GM23248 (cell line): ENCODE measurements at regions not wholly inside any gene's neighbourhood (a gene's known extent, or its start where the extent isn't known, plus 50 kb on each side); places are given as distances from the start of the nearest gene placed in this dataset.
A peak's percentile ranks its signal among the peaks of the same experiment; 100 is the strongest.

Source experiments
- DNase-seq: peaks from one replicate; pipeline ENCODE4 v3.0.0-alpha.2; 2015
- H2AFZ ChIP-seq: fragments of 200-600 bp; sonication (generic); 2 replicates; pipeline ENCODE4 v1.6.1; 2016; ENCODE audit warnings: antibody characterized with exemption
- H3F3A ChIP-seq: fragments of 200-600 bp; sonication (generic); 2 replicates; pipeline ENCODE4 v1.6.1; 2016; ENCODE audit warnings: mild to moderate bottlenecking, antibody characterized with exemption, mixed run types; ENCODE audit not compliant: insufficient read depth
- H3K27ac ChIP-seq: fragments of 200-600 bp; sonication (generic); 2 replicates; pipeline ENCODE4 v1.5.1; 2016; ENCODE audit warnings: mild to moderate bottlenecking
- H3K27me3 ChIP-seq: fragments of 200-600 bp; sonication (generic); replicated peaks from 2 replicates; pipeline ENCODE4 v1.6.1; 2016; ENCODE audit warnings: mild to moderate bottlenecking; ENCODE audit not compliant: insufficient read depth
- H3K36me3 ChIP-seq: fragments of 200-600 bp; sonication (generic); 2 replicates; pipeline ENCODE4 v1.6.1; 2016; ENCODE audit warnings: low read depth, mild to moderate bottlenecking
- H3K4me1 ChIP-seq: fragments of 200-600 bp; sonication (generic); 2 replicates; pipeline ENCODE4 v1.6.1; 2016; ENCODE audit warnings: mild to moderate bottlenecking; ENCODE audit not compliant: insufficient read depth
- H3K4me2 ChIP-seq: fragments of 200-600 bp; sonication (generic); one replicate; pipeline ENCODE4 v1.6.1; 2016; ENCODE audit warnings: mild to moderate bottlenecking; ENCODE audit not compliant: unreplicated experiment
- H3K4me3 ChIP-seq: fragments of 200-600 bp; sonication (generic); 2 replicates; pipeline ENCODE4 v1.5.1; 2016; ENCODE audit warnings: mild to moderate bottlenecking
- H3K79me2 ChIP-seq: fragments of 200-600 bp; sonication (generic); 2 replicates; pipeline ENCODE4 v1.6.1; 2016; ENCODE audit warnings: mild to moderate bottlenecking; ENCODE audit not compliant: insufficient read depth
- H3K9ac ChIP-seq: fragments of 200-600 bp; sonication (generic); 2 replicates; pipeline ENCODE4 v1.6.1; 2016; ENCODE audit warnings: mild to moderate bottlenecking
- H3K9me2 ChIP-seq: fragments of 200-600 bp; sonication (generic); 2 replicates; pipeline ENCODE4 v1.6.1; 2016; ENCODE audit warnings: mixed run types, mild to moderate bottlenecking, moderate library complexity; ENCODE audit not compliant: insufficient read depth
- H3K9me3 ChIP-seq: fragments of 200-600 bp; sonication (generic); one replicate; pipeline ENCODE4 v1.6.1; 2017; ENCODE audit warnings: low read depth
- H4K20me1 ChIP-seq: fragments of 200-600 bp; sonication (generic); 2 replicates; pipeline ENCODE4 v1.6.0; 2016; ENCODE audit not compliant: insufficient read depth
- EZH2 ChIP-seq: fragments of 200-600 bp; sonication (generic); IDR thresholded peaks from 2 replicates; pipeline ENCODE4 v1.6.1; 2018; ENCODE audit warnings: antibody characterized with exemption, mild to moderate bottlenecking; ENCODE audit not compliant: insufficient read depth, poor library complexity, severe bottlenecking
- EZH2phosphoT487 ChIP-seq: fragments of 200-600 bp; sonication (generic); IDR thresholded peaks from 2 replicates; pipeline ENCODE4 v1.6.1; 2018; ENCODE audit warnings: antibody characterized with exemption, moderate library complexity, mild to moderate bottlenecking, low read depth; ENCODE audit not compliant: insufficient read depth
- WGBS, 2 experiments: methylation state at CpG; one replicate each; pipeline ENCODE4 v1.1.6; 2015 to 2017; ENCODE audit warnings: low lambda C conversion rate in 2 of 2, low coverage in 1 of 2; ENCODE audit errors: missing lambda C conversion rate in 2 of 2; 5-methylcytosine and 5-hydroxymethylcytosine counted together
- in situ Hi-C: fragments of 300-500 bp; cut with MboI; formaldehyde crosslinking; loops from 2 replicates; pipeline ENCODE4 v1.15.0; 2020

DNA sequence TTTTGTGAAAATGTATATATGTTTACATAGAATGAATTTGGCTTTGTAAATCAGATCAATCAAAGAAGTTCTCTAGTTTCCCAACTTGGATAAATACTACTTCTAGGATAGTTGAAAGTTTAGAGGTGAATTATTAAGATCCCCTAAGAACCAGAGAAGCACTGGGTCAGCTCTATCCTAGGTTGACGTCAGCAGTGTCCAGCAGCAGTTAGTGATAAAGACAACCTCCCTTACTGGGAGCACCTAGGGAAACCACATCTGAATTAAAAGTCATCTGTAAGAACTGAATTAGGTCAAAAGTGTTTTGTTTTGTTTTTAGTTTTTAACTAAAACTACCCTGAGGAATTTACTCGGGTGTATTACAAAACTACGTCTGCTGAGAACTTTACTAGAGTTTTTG, 178.0 kb downstream of the POLR1F start:
- DNase-seq = no peak
- Histone ChIP-seq H3K9me3 (no peaks in the 10 kb centered on the region), H3K27me3 (no peaks in the 10 kb centered on the region), H4K20me1 (no peaks in the 10 kb centered on the region), H3K36me3 (no peaks in the 10 kb centered on the region), H3K4me2 (no peak overlapping the region), H2AFZ (no peak overlapping the region), H3K79me2 (no peaks in the 10 kb centered on the region), H3K27ac (no peak overlapping the region), H3K9me2 (no peaks in the 10 kb centered on the region), H3K4me1 (no peaks in the 10 kb centered on the region), H3F3A (no peaks in the 10 kb centered on the region), H3K4me3 (no peak overlapping the region), H3K9ac (no peak overlapping the region)
- TF ChIP-seq EZH2 = no peak
- TF ChIP-seq EZH2phosphoT487 = no peak
- in situ Hi-C loops = no loop called here
- WGBS, 2 experiments = 86 to 88% methylated on average over 3 of the region's 3 CpGs

DNA sequence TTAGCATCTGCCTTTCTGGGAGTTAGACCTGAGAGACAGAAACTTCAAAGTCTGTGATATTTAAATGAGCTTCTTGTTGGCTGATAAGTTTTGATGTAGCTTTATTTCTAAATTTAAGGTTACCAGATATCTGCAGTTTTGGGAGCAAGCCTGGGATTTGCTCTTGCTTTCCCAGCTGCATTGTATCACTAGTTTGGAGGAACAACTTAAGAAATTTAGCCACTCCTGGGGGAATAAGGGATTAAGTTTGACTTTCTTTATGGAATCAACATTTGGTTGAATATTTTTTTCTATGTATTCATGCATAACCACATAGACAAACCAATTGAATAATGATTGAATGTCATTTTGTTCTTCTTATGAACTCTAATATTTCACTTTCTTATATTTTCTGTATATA, 178.6 kb downstream of the POLR1F start:
- Histone ChIP-seq H3K79me2 (no peaks in the 10 kb centered on the region), H3K36me3 (no peaks in the 10 kb centered on the region), H3F3A (no peaks in the 10 kb centered on the region), H3K4me2 (no peak overlapping the region), H3K9me2 (no peaks in the 10 kb centered on the region), H3K27me3 (no peaks in the 10 kb centered on the region), H3K27ac (no peak overlapping the region), H2AFZ (no peak overlapping the region), H3K4me3 (no peak overlapping the region), H3K9ac (no peak overlapping the region), H3K9me3 (no peaks in the 10 kb centered on the region), H4K20me1 (no peaks in the 10 kb centered on the region), H3K4me1 (no peaks in the 10 kb centered on the region)
- TF ChIP-seq EZH2phosphoT487 (no peak), EZH2 (no peak)
- in situ Hi-C loops = no loop called here
- DNase-seq = no peak

DNA sequence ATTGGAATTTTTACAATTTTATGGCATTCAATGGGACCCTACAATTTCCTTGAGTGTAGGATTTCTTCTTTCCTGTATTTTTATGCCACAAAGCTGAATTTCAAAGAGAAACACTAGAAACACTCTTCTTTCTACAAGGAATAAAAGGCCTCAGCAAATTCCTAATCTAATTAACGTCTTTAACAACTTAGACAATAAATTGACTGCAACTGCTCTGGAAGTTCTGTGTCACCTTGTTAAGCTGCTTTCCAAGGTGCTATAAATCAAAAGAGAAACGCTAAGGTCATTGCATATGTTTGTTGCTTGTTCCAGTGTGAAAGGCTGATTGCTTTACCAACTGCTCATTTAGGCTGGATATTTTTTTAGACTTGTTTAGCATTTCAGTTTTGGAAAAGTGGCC, 182.2 kb downstream of the POLR1F start:
- TF ChIP-seq EZH2 (no peak), EZH2phosphoT487 (no peak)
- DNase-seq = no peak
- Histone ChIP-seq H3K27ac (no peak overlapping the region), H2AFZ (no peak overlapping the region), H3F3A (no peaks in the 10 kb centered on the region), H3K9ac (no peak overlapping the region), H3K4me2 (no peak overlapping the region), H3K4me3 (no peak overlapping the region), H4K20me1 (no peaks in the 10 kb centered on the region), H3K9me3 (no peaks in the 10 kb centered on the region), H3K4me1 (peaks cover 13% of the 10 kb centered on the region), H3K27me3 (no peaks in the 10 kb centered on the region), H3K36me3 (no peaks in the 10 kb centered on the region), H3K9me2 (no peaks in the 10 kb centered on the region), H3K79me2 (no peaks in the 10 kb centered on the region)
- in situ Hi-C loops = no loop called here
- 27 to 37% methylated on average over 2 of the region's 2 CpGs for WGBS, 2 experiments

DNA sequence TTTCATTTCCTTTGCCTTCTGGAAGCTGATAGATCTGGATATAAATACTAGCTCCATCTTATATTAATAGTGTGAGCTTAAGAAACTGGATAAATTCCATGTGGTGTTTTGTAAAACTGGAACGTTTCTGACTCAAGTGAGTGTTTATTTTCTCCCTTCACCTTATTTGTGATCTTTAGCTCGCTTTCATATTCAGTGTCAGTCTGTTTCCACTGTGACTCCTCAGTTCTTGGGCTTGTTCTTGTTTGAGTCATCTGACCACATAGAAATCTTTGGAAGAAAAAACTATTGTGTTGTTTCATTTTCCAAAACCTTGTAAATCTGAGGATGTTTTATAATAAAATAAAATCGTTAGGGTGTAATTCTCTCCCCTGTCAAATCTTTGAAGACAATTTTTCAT, 186.4 kb downstream of the POLR1F start:
- H3K27ac ChIP-seq = peak overlapping the region; percentile 16

DNA sequence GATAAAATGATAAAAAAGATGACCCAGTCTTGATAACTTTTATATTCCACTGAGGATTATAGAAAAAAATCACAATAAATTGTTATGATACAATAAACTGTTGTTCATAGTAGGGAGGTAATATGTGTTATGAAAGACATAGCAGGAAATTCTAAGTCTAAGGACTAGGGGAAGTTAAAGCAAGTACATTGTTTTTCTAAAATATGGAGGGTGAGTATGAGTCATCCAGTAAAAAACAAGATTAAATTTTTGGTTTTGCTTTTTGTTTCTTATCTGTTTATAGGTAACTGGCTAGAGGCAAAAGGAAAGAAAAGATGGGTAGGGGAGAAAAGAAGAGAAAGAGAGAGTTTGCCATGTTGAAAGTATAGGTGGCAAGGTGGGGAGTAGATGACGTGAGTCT, 188.4 kb downstream of the POLR1F start:
- H3K4me1 ChIP-seq = peaks cover 24% of the 10 kb centered on the region
- H3F3A ChIP-seq = no peaks in the 10 kb centered on the region
- H3K79me2 ChIP-seq = no peaks in the 10 kb centered on the region
- no peaks in the 10 kb centered on the region for H3K9me2 ChIP-seq
- no peaks in the 10 kb centered on the region for H4K20me1 ChIP-seq
- no peak for TF ChIP-seq EZH2phosphoT487
- DNase-seq = no peak
- no peak overlapping the region for H2AFZ ChIP-seq
- 89 to 100% methylated on average over 1 of the region's 1 CpG for whole genome bisulfite sequencing, 2 experiments
- no peak overlapping the region for H3K4me2 ChIP-seq
- H3K36me3 ChIP-seq = no peaks in the 10 kb centered on the region
- H3K27ac ChIP-seq = no peak overlapping the region
- no peak overlapping the region for H3K9ac ChIP-seq
- H3K9me3 ChIP-seq = no peaks in the 10 kb centered on the region
- in situ Hi-C loops = no loop called here
- H3K27me3 ChIP-seq = no peaks in the 10 kb centered on the region
- no peak overlapping the region for H3K4me3 ChIP-seq

More for the DNA sequence above, 186.4 kb downstream of the POLR1F start:
- Histone ChIP-seq H3K4me2 (peak overlapping the region; percentile 71), H2AFZ (no peak overlapping the region), H3K9ac (no peak overlapping the region), H3K4me3 (peak overlapping the region; percentile 31; the same call in 1 of the 2 replicates), H3F3A (no peaks in the 10 kb centered on the region), H3K4me1 (peaks cover 24% of the 10 kb centered on the region), H4K20me1 (no peaks in the 10 kb centered on the region), H3K27me3 (no peaks in the 10 kb centered on the region), H3K36me3 (no peaks in the 10 kb centered on the region), H3K79me2 (no peaks in the 10 kb centered on the region), H3K9me3 (no peaks in the 10 kb centered on the region), H3K9me2 (no peaks in the 10 kb centered on the region)
- peak; percentile 85 for DNase-seq
- in situ Hi-C loops = no loop called here
- WGBS, 2 experiments = 1% methylated on average over 3 of the region's 3 CpGs
- no peak for TF ChIP-seq EZH2
- TF ChIP-seq EZH2phosphoT487 = no peak
